ENCODE measurements at regions not wholly inside any gene's neighbourhood (a gene's known extent, or its start where the extent isn't known, plus 50 kb on each side); places are given as distances from the start of the nearest gene placed in this dataset.

- TF ChIP-seq CTCF (IDR thresholded peaks at IDR 0.05; ENCODE audit: control insufficient read depth, insufficient read depth, low read depth, low read length, missing control alignments) = no peak
- no peak overlapping the region for H3K4me3 ChIP-seq (ENCODE audit: control insufficient read depth, low read depth, low read length)
- peak; percentile 64 for DNase-seq (ENCODE audit: low read depth)
Observed at GRCh38 chr5:159849437-159850083, 66.7 kb upstream of the ADRA1B start.

- TF ChIP-seq CTCF (IDR thresholded peaks at IDR 0.05; ENCODE audit: control insufficient read depth, insufficient read depth, low read depth, low read length, missing control alignments) = no peak
- no peak overlapping the region for H3K4me3 ChIP-seq (ENCODE audit: control insufficient read depth, low read depth, low read length)
- peak; percentile 74 for DNase-seq (ENCODE audit: low read depth)
Observed at GRCh38 chr5:159850160-159850559, 66.1 kb upstream of the ADRA1B start.

- no peak overlapping the region for H3K4me3 ChIP-seq (ENCODE audit: control insufficient read depth, low read depth, low read length)
- no peak for DNase-seq (ENCODE audit: low read depth)
- no peak for TF ChIP-seq CTCF (IDR thresholded peaks at IDR 0.05; ENCODE audit: control insufficient read depth, insufficient read depth, low read depth, low read length, missing control alignments)
Observed at GRCh38 chr5:159851053-159851452, 65.2 kb upstream of the ADRA1B start.

- H3K4me3 ChIP-seq (ENCODE audit: control insufficient read depth, low read depth, low read length) = no peak overlapping the region
- DNase-seq (ENCODE audit: low read depth) = no peak
- no peak for TF ChIP-seq CTCF (IDR thresholded peaks at IDR 0.05; ENCODE audit: control insufficient read depth, insufficient read depth, low read depth, low read length, missing control alignments)
Observed at GRCh38 chr5:159854916-159855315, 61.4 kb upstream of the ADRA1B start.

GRCh38 chr5:159855476-159856191 is 60.6 kb upstream of the ADRA1B start:
- DNase-seq (ENCODE audit: low read depth) = no peak
- H3K4me3 ChIP-seq (ENCODE audit: control insufficient read depth, low read depth, low read length) = no peak overlapping the region

GRCh38 chr5:159858871-159859270 is 57.4 kb upstream of the ADRA1B start:
- TF ChIP-seq CTCF (IDR thresholded peaks at IDR 0.05; ENCODE audit: control insufficient read depth, insufficient read depth, low read depth, low read length, missing control alignments) = no peak
- DNase-seq (ENCODE audit: low read depth) = no peak
- no peak overlapping the region for H3K4me3 ChIP-seq (ENCODE audit: control insufficient read depth, low read depth, low read length)

More at GRCh38 chr5:159855476-159856191, 60.6 kb upstream of the ADRA1B start:
- no peak for TF ChIP-seq CTCF (IDR thresholded peaks at IDR 0.05; ENCODE audit: control insufficient read depth, insufficient read depth, low read depth, low read length, missing control alignments)
